HG02678 (cell line): ENCODE measurements at regions not wholly inside any gene's neighbourhood (a gene's known extent, or its start where the extent isn't known, plus 50 kb on each side); places are given as distances from the start of the nearest gene placed in this dataset.
"Not testable (repeated sequence)": the region's sequence is repeated elsewhere in the genome, so short reads cannot be mapped to it uniquely, and the experiment has no call there.

Experiments used
- ATAC-seq: cut with Tn5 transposase; IDR thresholded peaks from one replicate; pipeline ENCODE4 v1.9.1; 2021; ENCODE audit warnings: mild to moderate bottlenecking, moderate library complexity; ENCODE audit not compliant: unreplicated experiment

DNA sequence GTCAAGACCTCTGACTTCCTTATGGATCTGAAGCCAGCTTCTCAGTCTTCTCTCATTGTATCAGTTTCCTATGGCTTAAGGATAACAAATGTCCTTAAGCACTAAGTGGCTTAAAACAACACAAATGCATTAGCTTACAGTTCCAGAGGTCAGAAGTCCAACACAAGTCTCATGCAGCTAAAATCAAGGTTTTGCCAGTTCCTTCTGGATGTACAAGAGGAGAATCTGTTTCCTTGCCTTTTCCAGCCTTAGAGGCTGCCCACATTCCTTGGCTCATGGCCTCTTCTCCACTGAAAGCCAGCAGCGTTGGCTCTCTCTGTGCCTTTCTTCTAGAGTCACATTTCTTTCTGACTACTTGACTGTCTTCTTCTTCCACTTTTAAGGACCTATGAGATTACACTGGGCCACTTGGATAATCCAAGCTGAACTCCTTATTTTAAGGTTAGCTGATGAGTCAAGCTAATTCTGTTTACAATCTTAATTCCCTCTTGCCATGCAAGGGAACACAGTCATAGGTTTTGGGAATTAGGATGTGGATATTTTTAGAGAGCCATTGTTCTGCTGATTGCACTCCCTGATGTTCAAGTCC is 179.0 kb downstream of the BCAS1 start:
- no peak for ATAC-seq

DNA sequence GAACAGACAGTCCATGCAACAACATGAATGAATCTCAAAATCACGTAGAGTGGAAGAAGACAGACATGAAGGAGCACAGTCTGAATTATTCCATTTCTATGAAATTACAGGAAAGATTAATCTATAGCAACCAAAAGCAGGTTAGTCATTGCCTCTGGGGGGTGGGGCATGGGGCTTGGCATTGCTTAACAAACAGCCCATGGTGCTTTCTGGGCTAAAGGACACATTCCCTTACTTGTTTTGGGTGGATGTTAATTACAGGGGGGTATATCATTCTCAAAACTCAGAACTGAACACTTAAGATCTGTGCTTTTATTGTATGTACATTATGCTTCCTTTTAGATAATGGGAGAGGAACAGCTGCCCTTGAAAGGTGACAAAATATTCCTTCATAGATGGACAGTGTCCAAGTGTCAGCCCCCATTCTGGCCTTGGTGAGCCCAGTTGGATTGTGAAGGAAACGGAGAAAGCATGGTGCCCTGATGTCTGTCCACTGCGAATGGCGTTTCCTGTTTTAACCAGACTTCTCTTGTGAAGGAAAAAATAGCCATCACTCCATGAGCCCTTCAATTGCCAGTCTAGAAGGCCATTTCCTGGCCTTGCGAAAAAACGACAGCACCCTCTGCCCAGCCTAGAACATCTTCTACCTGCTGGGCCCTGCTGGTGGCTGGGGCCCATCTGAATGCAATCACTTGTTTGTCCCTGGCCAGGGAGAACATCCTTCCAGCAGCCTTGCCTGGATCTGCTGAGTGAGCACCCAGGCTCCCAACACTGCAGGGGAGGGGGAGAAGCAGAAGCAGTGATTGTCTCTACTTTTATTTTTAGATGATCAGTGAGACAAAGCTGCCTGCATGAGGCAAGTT is 179.7 kb downstream of the BCAS1 start:
- no peak for ATAC-seq

DNA sequence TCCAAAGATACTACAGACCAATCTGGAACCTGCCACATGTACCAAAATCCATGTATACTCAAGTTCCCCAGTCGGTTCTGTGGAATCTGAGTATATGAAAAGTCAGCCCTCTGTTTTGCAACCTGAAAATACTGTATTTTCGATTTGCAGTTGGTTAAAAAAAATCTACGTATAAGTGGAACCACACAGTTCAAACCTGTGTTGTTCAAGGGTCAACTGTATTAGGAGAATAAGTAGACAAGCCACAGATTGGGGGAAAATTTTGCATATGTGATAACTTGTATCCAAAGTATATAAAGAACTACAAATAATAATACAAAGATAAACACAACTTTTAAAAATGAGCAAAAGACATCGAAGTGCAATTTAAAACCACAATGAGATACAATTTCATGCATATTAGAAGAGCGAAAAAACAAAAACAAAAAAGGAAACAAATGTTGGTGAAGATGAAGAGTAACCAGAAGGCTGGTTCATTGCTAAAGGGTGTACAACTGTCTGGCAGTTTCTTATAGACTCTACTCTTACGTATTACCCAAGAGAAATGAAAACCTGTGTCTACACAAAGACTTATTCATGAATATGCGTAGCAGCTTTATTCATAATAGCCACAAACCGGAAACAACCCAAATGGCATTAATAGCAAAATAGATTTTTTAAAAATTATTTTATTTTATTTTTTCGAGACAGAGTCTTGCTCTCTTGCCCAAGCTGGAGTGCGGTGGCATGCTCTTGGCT is 180.8 kb downstream of the BCAS1 start:
- no peak for ATAC-seq

DNA sequence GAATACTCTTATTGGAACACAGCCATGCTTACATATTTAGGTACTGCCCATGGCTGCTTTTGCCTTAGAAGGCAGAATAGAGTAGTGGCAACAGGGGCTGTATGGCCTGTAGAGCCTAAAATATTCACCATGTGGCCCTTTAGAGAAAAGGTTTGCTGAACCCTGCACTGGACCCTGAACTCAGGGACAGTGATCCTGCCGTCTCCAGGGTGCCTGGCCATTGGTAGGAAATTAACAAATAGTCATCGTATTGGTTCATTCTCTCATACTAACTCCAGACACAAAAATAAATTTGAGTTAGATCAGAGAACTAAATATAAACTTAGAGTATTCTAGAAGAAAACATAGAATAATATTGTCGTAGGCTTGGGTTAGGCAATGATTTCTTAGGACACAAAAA is 181.4 kb downstream of the BCAS1 start:
- no peak for ATAC-seq

DNA sequence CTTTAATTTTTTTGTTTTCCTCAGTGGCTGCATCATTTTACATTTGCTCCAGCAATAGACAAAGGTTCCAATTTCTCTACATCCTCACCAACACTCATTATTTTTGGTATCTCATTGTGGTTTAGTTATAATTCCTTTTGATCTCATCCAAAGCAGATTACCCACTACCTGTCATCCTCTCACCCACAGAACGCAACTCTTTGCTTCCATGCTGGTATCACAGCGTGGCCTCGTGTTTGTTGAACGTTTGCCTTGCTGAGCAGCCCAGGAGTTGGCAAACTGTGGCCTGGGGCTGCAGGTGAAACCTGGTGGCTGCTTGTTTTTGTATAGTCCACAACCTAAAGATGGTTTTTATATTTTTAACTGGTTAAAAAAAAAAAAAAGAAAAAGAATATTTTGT is 181.9 kb downstream of the BCAS1 start:
- no peak for ATAC-seq

DNA sequence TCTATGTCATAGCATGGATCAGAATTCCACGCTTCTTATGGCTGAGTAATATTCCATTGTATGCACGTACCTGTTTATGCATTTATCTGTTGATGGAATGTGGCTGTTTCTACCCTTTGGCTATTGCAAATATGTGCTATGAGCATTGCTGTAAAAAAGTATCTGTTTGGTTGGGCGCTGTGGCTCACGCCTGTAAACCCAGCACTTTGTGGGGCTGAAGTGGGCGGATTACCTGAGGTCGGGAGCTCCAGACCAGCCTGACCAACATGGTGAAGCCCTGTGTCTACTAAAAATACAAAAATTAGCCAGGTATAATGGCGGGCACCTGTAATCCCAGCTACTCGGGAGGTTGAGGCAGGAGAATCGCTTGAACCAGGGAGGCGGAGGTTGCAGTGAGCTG is 182.4 kb downstream of the BCAS1 start:
- ATAC-seq, result no peak

DNA sequence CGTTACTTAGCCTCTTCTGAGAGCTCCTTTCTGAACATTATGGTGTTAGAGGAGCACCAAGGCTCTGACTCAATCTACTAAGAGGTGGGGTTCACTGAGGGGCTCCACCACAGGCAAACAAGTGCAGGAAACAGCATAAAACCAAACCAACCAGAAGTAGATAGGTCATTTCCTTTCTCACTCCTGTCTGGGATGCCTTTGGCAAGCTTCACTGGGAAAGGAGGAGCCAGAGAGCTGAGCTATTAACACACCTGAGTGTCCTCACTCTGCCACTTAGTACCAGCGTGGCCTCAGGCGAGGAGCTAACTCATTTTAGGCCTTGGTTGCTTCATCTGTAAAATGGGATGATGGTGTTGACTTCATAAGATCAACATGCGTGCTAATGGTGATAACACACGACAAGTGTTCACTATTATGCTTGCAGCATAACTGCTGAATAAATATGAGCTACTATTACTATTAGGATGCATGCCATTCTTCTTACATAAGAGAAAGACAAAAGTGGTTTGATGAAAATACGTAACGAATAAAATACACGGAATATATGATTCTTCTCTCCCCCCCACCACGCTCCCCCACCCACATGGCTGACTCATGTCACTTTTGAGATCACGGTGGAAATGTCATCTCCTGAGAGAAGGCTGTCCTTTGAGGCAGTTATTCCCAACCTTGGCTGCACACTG is 185.4 kb downstream of the BCAS1 start:
- ATAC-seq, result no peak

DNA sequence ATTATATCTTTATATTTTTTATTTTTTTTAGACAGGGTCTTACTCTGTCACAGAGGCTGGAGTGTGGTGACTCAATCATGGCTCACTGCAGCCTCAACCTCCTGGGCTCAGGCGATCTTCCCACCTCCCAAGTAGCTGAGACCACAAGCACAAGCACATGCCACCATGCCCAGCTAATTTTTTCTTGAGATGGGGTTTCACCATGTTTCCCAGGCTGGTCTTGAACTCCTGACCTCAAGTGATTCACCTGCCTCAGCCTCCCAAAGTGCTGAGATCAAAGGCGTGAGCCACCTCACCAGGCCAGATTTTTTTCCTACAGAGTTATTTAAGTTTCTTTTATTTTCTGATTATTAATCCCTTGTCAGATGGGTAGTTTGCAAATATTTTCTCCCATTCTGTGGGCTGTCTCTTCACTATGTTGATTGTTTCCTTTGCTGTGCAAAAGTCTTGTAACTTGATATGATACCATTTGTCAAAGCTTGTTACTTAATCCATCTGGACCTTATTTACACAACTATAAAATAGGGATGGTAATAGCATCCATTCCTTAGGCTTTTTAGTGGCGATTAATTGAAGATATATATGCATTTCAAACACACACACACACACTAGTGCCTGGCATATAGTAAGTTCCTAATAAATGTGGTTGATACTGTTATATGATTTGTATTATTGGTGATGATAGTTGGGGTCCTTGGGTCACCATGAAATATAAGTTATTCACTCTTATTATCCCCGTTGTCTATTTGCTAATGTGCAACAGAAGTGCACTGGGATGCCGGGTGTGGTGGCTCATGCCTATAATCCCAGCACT is 187.1 kb downstream of the BCAS1 start:
- no peak for ATAC-seq

DNA sequence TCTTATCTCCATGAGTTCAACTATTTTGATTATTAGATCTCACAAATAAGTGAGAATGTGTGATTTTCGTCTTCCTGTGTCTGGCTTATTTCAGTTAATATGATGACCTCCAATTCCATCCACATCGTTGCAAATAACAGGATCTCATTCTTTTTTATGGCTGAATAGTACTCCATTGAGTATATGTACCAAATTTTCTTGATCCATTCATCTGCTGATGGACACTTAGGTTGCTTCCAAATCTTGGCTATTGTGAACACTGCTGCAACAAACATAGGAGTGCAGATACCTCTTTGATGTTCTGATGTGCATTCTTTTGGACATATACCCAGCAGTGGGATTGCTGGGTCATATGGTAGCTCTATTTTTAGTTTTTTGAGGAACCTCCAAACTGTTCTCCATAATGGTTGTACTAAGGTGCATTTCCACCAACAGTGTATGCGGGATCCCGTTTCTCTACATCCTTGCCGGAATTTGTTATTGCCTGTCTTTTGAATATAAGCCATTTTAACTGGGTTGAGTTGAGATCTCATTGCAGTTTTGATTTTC is 187.9 kb downstream of the BCAS1 start:
- not testable (repeated sequence) for ATAC-seq

DNA sequence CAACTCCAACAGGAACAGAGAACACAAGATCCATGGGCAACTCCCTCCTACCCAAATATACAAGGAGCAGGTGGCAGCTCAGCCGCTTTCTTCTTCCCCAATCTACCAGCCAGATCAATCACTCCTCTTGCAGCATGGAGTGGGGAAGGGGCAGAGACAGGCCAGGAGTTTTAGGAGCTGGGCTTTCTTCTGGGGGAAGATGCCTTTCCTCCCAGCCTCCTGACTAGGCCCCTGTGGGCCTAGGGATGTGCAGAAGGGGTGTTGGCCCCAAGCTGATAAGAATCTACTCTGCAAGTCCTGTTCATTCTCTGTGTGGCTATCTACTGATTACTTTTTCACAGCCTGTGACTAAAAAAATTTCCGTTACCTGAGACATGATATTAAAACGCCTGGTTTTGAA is 189.0 kb downstream of the BCAS1 start:
- ATAC-seq, result no peak

DNA sequence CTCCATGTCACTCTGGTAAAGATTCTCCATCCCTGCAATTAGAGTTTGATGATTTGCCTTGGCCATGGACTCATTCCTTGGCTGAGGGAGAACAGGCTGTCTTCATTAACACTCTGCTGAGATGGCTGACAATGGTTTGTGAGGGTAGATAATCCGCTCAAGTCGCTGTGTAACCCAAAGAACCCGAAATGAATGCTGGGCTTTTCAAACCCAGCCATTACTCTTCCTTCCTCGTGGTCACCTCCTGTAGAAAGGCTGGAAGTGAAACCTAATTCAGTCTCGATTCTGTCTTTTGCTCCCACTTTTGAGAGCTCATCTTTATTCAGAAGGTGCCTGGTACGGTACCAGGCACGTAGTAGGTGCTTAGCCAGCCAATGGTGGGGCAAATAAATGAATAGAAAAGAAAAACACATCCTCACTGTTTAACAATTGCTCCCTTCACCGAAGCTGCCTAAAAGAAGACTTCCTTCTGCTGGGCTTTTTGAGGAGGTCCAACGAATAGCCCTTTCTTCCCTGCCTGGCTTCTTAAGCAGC is 190.2 kb downstream of the BCAS1 start:
- no peak for ATAC-seq

DNA sequence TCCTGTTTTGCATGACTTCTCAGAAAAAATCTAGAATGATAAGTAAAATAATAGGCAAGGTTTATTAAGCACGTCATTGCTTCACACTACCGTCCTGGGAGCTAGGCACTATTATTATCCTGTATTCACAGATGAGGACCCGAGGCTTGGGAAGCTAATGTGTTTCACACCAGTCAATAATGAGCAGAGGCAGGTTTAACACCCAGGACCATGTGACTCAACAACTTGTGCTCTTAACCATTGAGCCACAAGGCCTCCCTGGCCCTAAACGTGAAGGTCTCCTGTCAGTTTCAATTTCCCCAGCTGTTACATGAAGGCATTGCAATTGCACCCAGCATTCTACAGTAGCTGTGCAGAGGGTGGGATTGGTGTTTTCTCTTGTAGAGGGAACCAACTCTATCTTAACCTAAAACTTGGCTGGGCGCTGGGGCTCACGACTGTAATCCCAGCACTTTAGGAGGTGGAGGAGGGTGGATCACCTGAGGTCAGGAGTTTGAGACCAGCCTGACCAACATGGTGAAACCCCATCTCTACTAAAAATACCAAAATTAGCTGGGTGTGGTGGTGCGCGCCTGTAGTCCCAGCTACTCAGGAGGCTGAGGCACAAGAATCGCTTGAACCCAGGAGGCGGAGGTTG is 191.2 kb downstream of the BCAS1 start:
- no peak for ATAC-seq

DNA sequence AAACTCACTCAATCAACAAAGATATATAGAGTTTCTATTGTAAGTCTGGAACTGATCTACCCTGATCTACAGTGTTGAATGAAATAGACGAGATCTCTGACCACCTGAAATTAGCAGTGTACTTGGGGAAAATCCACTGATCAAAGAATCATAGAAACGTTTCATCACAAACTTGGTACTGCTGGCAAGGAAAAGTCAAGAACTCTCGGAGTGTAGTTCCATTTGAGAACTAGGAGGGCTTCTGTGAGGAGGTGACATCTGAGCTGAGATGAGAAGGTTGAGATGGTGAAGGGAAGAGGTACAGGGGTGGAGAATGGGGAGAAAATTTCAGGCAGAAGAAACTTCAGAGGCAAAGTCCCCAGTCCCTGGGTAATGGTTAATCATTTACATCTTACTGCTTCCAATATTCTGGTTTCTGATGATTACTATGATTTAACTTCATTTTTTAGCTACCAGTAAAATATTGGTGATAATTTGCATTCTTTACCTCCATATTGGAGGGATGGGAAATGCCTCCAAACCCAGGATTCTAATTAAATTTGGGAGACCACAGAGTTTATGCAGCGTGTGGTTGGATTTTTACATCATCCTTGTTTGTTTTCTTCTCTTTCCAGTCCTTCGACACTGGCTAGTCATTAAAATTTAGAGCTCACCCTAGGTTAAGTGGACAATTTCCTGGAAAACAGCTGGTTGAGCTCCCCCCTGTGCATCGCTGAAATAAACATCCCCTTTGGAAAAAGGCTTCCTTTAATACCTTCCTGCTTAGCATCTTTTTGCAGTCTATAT is 191.9 kb downstream of the BCAS1 start:
- no peak for ATAC-seq

DNA sequence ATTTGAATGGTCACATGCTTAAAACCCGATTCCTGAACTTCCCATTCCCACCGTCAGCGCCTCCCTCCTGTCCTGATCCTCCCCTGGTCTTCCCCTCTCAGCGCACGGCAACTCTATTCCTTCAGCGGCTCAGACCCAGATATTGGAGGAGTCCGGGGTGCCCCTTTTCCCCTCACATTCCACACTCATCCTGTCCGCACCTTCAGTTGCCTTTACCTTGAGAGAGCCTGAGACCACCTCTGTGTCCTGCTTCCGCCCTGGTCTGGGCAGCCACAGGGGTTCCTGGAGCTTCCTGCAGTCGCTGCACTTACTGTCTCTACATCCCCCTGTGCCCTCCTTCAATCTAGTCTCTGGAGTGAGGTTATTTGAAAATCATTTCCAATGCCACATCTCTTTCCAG is 193.4 kb downstream of the BCAS1 start:
- ATAC-seq, result no peak

DNA sequence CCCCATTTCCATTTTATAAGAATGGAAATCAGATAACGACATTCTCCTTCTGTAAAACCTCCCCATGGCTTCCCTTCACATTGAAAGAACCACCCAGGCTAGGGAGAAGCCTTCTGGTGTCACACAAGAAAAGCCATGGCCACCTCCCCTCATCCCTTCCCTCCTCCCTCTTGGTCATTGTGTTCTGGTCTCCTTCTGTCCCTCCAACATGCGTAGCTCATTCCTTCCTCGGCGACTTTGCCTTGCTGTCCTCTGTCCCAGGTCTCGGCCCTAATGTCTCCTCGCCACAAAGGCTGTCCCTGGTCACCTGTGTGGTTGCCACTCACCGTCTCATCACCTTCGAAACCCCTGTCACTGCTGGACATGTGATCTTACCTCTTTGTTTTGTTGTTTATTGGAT is 193.9 kb downstream of the BCAS1 start:
- no peak for ATAC-seq

DNA sequence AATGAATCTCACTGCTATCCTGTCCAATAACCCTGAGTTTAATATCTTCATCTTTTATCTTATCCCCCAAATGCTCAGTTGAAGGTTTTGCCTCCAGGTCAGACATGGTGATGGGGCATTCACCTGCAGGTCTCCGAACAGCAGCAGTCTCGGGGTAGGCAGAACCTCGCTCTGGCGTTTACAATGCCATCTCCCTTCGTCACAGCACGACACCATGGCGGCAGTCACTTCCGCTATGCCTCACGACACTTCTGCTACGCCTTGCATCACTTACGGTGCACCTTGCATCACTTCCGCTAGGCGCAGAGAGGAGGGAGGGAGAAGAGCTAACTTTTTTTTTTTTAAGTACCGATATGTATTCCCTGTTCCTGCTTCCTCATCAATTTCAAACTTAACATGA is 194.9 kb downstream of the BCAS1 start:
- no peak for ATAC-seq

DNA sequence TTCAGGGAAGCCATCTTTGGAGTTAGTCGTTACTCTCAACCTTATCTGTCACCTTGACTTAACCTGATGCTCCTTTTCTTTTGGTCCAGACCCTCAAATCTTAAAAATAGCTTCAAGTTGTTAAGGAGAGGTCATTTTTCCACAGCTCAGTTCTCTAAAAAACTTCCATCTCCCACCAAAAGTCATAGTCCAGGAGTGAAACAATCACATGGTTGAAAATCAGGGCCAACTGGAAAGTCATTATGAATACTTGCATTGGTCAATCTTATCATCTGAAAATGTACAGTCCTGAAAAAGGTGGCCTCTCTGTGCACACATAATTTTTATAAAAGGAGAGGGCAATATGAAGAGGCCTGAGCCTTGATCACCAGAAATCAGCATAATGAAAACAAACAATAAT is 195.7 kb downstream of the BCAS1 start:
- ATAC-seq, result no peak

DNA sequence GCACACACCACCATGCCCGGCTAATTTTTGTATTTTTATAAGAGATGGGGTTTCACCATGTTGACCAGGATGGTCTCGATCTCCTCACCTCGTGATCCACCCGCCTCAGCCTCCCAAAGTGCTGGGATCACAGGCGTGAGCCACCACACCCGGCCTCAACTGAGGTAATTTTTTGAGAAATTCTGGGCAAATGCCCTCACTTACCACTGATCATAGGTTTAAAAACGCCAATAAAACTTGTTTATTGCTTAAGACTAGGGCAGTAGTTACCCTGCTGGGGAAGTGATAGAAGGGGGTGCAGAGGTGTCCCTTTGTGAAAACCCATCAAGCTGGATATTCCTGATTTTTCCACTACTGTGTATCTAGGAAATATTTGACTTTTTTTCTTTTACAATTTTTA is 196.3 kb downstream of the BCAS1 start:
- ATAC-seq, result no peak

DNA sequence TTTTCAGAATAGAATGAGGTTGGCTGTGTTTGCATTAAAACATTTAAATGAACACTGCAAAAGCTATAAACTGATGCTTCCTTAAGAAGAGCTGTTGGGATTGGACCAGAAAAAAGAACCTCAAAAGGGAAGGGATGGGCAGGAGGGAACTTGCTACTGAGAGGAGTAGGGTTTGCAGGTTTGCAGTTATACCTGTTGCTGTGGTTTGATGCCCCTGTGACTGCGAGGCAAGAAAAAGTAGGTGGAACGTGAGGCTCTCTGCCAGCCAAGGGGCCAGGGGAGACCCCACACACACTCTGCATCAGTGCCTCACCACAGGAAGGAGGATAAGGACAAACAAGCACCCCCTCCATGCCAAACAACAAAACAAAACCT is 197.2 kb downstream of the BCAS1 start:
- ATAC-seq, result no peak
